GM12878 (cell line): ENCODE measurements at regions not wholly inside any gene's neighbourhood (a gene's known extent, or its start where the extent isn't known, plus 50 kb on each side); places are given as distances from the start of the nearest gene placed in this dataset.

Experiments
- CEBPZ ChIP-seq: fragments of 150-350 bp; IDR thresholded peaks from 2 replicates; pipeline ENCODE4 v1.6.1; 2016; ENCODE audit warnings: low read depth, low read length
- CREB1 ChIP-seq: IDR thresholded peaks from 2 replicates; pipeline ENCODE4 v1.6.1; 2012; ENCODE audit warnings: low read depth, mild to moderate bottlenecking, inconsistent platforms
- CREM ChIP-seq: IDR thresholded peaks from 2 replicates; pipeline ENCODE4 v1.6.1; 2014; ENCODE audit warnings: antibody characterized with exemption, low read depth
- ELK1 ChIP-seq: IDR thresholded peaks from 2 replicates; pipeline ENCODE4 v1.6.1; 2012; ENCODE audit warnings: low read depth, low read length, improper control_type of control experiment
- HCFC1 ChIP-seq: fragments of 150-350 bp; IDR thresholded peaks from 2 replicates; pipeline ENCODE4 v1.6.1; 2014; ENCODE audit warnings: low read length
- IKZF1 ChIP-seq: fragments of 450-650 bp; conservative IDR thresholded peaks from 2 replicates; pipeline ENCODE4 v1.6.1; 2017; ENCODE audit warnings: antibody characterized with exemption, mild to moderate bottlenecking
- KLF5 ChIP-seq: fragments of 450-650 bp; IDR thresholded peaks from 2 replicates; pipeline ENCODE4 v1.6.1; 2014; ENCODE audit warnings: mild to moderate bottlenecking; ENCODE audit not compliant: partially characterized antibody
- NFYB ChIP-seq: IDR thresholded peaks from 2 replicates; pipeline ENCODE4 v1.6.1; 2011; ENCODE audit warnings: low read depth, mild to moderate bottlenecking, low read length, improper control_type of control experiment, moderate library complexity; ENCODE audit not compliant: insufficient read depth
- RCOR1 ChIP-seq: conservative IDR thresholded peaks from 2 replicates; pipeline ENCODE4 v1.6.1; 2012; ENCODE audit warnings: low read depth, low read length, improper control_type of control experiment
- RUNX3 ChIP-seq: IDR thresholded peaks from 2 replicates; pipeline ENCODE4 v1.6.1; 2012; ENCODE audit warnings: low read length, inconsistent platforms
- SMAD5 ChIP-seq: IDR thresholded peaks from 2 replicates; pipeline ENCODE4 v1.6.1; 2016; ENCODE audit warnings: antibody characterized with exemption, low read depth
- STAT1 ChIP-seq: fragments of 450-650 bp; conservative IDR thresholded peaks from 2 replicates; pipeline ENCODE4 v1.6.1; 2014; ENCODE audit warnings: antibody characterized with exemption, mild to moderate bottlenecking
- ZNF384 ChIP-seq: IDR thresholded peaks from 2 replicates; pipeline ENCODE4 v1.6.1; 2012; ENCODE audit warnings: low read depth, mild to moderate bottlenecking, low read length, improper control_type of control experiment, borderline replicate concordance
- ZNF622 ChIP-seq: fragments of 450-650 bp; IDR thresholded peaks from 2 replicates; pipeline ENCODE4 v1.6.1; 2017; ENCODE audit warnings: mild to moderate bottlenecking, inconsistent platforms

- TF ChIP-seq ZNF384 (no peak), NFYB (no peak), IKZF1 (no peak), KLF5 (no peak), SMAD5 (no peak), CEBPZ (no peak), ZNF622 (no peak), HCFC1 (no peak), CREB1 (no peak), RCOR1 (no peak), ELK1 (no peak), CREM (no peak), STAT1 (no peak), RUNX3 (no peak)
Observed at GRCh38 chr1:79290927-79291474, 284.5 kb upstream of the ADGRL4 start (continued).
